ENCODE measurements at regions not wholly inside any gene's neighbourhood (a gene's known extent, or its start where the extent isn't known, plus 50 kb on each side); places are given as distances from the start of the nearest gene placed in this dataset.

DNA sequence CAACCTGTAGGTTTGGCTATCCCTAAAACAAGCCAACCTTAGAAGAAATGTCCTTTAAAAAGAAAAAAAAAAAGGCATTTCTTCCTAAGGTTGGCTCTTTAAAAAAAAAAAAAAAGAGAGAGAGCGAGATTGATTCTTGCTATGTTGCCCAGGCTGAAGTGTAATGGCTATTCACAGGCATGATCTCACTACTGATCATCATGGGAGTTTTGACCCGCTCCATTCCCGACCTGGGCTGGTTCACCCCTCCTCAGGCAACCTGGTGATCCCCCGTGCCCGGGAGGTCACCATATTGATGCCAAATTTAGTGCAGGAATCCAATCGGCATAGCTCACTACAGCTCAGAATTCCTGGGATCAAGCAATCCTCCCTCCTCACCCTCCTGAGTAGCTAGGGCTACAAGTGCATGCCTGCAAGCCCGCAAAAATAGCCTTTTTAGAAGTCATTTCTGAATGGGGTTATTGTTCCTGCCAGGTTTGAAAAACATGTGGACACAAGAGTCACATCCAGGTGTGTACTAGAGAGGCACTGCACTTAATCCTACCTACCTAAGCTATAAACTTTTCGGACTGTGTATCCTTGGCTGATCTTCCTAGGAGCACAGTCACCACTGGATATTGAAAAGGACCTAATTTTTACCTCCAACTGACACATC is 61.4 kb upstream of the ZCCHC13 start:
- Mint-ChIP-seq H3K27ac (peak overlapping the region; percentile 67), H3K4me1 (ENCODE audit: low read depth) (peaks cover 3% of the 10 kb centered on the region)

DNA sequence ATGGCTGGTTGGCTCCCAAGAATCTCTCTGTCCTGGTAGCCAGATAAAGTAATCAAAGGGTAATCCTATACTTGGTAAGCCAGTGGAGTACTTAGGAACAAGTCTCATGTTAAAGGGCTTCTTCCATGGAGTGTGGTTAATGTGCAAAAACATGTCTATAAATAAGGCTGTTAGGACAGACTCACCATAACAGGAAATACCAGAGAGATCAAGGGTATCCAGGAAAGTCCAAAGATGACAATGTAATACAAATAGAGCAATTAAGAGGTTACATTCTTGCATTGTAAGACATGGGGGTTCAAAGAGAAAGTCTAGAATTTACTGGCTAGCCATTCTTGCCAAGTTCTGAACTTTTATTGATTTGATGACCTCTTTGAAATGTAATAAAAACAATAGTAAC is 61.9 kb upstream of the ZCCHC13 start:
- H3K4me3 Mint-ChIP-seq (ENCODE audit: low read depth): no peak overlapping the region
- TF ChIP-seq, protein P1, sequence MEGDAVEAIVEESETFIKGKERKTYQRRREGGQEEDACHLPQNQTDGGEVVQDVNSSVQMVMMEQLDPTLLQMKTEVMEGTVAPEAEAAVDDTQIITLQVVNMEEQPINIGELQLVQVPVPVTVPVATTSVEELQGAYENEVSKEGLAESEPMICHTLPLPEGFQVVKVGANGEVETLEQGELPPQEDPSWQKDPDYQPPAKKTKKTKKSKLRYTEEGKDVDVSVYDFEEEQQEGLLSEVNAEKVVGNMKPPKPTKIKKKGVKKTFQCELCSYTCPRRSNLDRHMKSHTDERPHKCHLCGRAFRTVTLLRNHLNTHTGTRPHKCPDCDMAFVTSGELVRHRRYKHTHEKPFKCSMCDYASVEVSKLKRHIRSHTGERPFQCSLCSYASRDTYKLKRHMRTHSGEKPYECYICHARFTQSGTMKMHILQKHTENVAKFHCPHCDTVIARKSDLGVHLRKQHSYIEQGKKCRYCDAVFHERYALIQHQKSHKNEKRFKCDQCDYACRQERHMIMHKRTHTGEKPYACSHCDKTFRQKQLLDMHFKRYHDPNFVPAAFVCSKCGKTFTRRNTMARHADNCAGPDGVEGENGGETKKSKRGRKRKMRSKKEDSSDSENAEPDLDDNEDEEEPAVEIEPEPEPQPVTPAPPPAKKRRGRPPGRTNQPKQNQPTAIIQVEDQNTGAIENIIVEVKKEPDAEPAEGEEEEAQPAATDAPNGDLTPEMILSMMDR (IDR thresholded peaks at IDR 0.05; ENCODE audit: unreplicated experiment): no peak
- peaks cover 3% of the 10 kb centered on the region for H3K4me1 Mint-ChIP-seq (ENCODE audit: low read depth)
- DNase-seq (ENCODE audit: low spot score, unreplicated experiment): no peak
- no peaks in the 10 kb centered on the region for H3K9me3 Mint-ChIP-seq (ENCODE audit: low read depth)
- H3K27me3 Mint-ChIP-seq: no peaks in the 10 kb centered on the region
- peaks cover 10% of the 10 kb centered on the region for H3K36me3 Mint-ChIP-seq (ENCODE audit: insufficient read depth)
- no peak overlapping the region for H3K27ac Mint-ChIP-seq

More for the DNA sequence above, 61.4 kb upstream of the ZCCHC13 start:
- Mint-ChIP-seq H3K36me3 (ENCODE audit: insufficient read depth) (peaks cover 10% of the 10 kb centered on the region), H3K27me3 (no peaks in the 10 kb centered on the region), H3K9me3 (ENCODE audit: low read depth) (no peaks in the 10 kb centered on the region), H3K4me3 (ENCODE audit: low read depth) (no peak overlapping the region)
- TF ChIP-seq, protein P1 (IDR thresholded peaks at IDR 0.05; ENCODE audit: unreplicated experiment): no peak
- DNase-seq (ENCODE audit: low spot score, unreplicated experiment): no peak

DNA sequence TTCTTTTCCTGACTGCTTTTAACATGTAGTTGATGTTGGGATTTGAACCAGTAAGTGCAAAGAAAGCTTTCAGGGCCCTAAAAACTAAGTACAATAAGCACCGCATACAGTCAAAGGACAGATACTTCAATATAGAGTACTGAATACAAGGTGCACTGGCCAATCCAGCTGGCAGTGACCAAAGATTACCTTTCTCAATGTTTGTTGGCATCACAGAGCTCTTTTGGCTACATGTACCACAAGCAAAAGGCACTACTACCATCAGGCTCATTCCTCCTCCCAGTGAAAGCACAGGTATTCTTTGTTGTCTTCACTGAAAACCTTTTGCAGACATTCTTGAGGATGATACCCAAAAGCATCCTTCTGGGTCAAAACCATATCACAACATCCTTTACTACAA is 65.2 kb upstream of the ZCCHC13 start:
- DNase-seq (ENCODE audit: low spot score, unreplicated experiment): no peak
- TF ChIP-seq, protein P1 (IDR thresholded peaks at IDR 0.05; ENCODE audit: unreplicated experiment): no peak

DNA sequence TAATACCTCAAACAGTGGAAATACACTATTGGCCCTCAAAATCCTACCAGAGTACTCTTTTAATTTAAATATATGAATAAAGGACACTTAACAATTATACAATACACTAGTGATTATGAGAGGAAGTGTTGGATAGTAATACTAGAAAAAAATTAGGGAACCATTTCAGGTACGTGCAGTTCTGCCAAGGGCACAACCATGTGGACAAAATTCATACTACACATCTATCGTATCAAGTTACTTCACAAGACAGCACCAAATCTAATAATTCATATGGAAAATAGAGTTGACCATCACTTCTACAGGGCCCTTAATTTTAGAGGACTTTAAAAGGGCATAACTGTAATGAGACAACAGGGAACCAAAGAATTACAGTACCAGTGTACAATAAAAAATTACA is 69.2 kb upstream of the ZCCHC13 start:
- Mint-ChIP-seq H3K27ac (no peak overlapping the region), H3K4me1 (ENCODE audit: low read depth) (no peaks in the 10 kb centered on the region), H3K9me3 (ENCODE audit: low read depth) (no peaks in the 10 kb centered on the region), H3K4me3 (ENCODE audit: low read depth) (no peak overlapping the region), H3K27me3 (no peaks in the 10 kb centered on the region), H3K36me3 (ENCODE audit: insufficient read depth) (peaks cover 3% of the 10 kb centered on the region)
- DNase-seq (ENCODE audit: low spot score, unreplicated experiment): no peak
- TF ChIP-seq, protein P1 (IDR thresholded peaks at IDR 0.05; ENCODE audit: unreplicated experiment): peak; percentile 14

More for the DNA sequence above, 65.2 kb upstream of the ZCCHC13 start:
- Mint-ChIP-seq H3K27ac (no peak overlapping the region), H3K4me3 (ENCODE audit: low read depth) (no peak overlapping the region), H3K36me3 (ENCODE audit: insufficient read depth) (peaks cover 2% of the 10 kb centered on the region), H3K4me1 (ENCODE audit: low read depth) (peaks cover 3% of the 10 kb centered on the region), H3K9me3 (ENCODE audit: low read depth) (no peaks in the 10 kb centered on the region), H3K27me3 (no peaks in the 10 kb centered on the region)

DNA sequence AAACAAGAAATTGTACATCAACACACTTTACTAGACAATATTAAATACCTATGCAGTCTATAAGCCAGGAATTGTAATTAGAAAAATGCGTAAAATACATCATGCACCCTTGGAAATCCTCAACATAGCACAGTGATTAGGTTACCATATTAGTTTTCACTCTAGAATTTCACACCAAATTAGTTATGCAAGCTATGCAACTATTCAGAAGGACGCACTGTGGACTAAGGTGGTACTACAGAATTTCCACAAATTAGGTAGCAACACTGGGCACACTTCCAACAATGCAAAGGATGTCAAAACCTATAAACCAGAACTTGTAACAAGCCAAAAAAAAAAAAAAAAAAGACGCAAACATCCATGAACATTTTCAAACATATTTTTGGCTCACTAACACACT is 71.1 kb upstream of the ZCCHC13 start:
- H3K4me1 Mint-ChIP-seq (ENCODE audit: low read depth): no peaks in the 10 kb centered on the region
- no peak for DNase-seq (ENCODE audit: low spot score, unreplicated experiment)
- H3K4me3 Mint-ChIP-seq (ENCODE audit: low read depth): no peak overlapping the region
- H3K9me3 Mint-ChIP-seq (ENCODE audit: low read depth): peaks cover 4% of the 10 kb centered on the region
- H3K27ac Mint-ChIP-seq: no peak overlapping the region
- TF ChIP-seq, protein P1 (IDR thresholded peaks at IDR 0.05; ENCODE audit: unreplicated experiment): peak; percentile 19
- peaks cover 12% of the 10 kb centered on the region for H3K36me3 Mint-ChIP-seq (ENCODE audit: insufficient read depth)
- no peaks in the 10 kb centered on the region for H3K27me3 Mint-ChIP-seq
